Right lobe of liver (tissue), 6 donors: ENCODE measurements at regions not wholly inside any gene's neighbourhood (a gene's known extent, or its start where the extent isn't known, plus 50 kb on each side); places are given as distances from the start of the nearest gene placed in this dataset.

Experiments used
- ATAC-seq, 4 donors: fragments of 200-7000 bp; cut with Tn5 transposase; one replicate each; pipeline ENCODE4 v1.9.1; 2020; ENCODE audit warnings: mild to moderate bottlenecking in 4 of 4, moderate library complexity in 4 of 4
- DNase-seq, 3 donors: peaks; one replicate each; pipeline ENCODE4 v3.0.0-alpha.2; 2020
- H3K27ac ChIP-seq, 3 donors: fragments of 200-600 bp; one replicate each; pipeline ENCODE4 v1.8.0; 2022
- H3K27me3 ChIP-seq, 2 donors: fragments of 200-600 bp; one replicate each; pipeline ENCODE4 v1.8.0; 2022
- H3K36me3 ChIP-seq, 4 donors: fragments of 200-600 bp; sonication (generic) in 1 of 4; one replicate each; pipeline versions ENCODE4 v1.5.1 to v1.8.0; 2017 to 2022; ENCODE audit warnings: control low read depth in 1 of 4
- H3K4me1 ChIP-seq, 4 donors: fragments of 200-600 bp; sonication (generic) in 1 of 4; one replicate each; pipeline versions ENCODE4 v1.5.1 to v1.8.0; 2017 to 2022; ENCODE audit warnings: control low read depth in 1 of 4
- H3K4me3 ChIP-seq, 3 donors: fragments of 200-600 bp; one replicate each; pipeline ENCODE4 v1.8.0; 2022
- H3K9me3 ChIP-seq, 4 donors: fragments of 200-600 bp; sonication (generic) in 1 of 4; one replicate each; pipeline versions ENCODE4 v1.5.1 to v1.8.0; 2017 to 2022; ENCODE audit warnings: control low read depth in 1 of 4
- CTCF ChIP-seq, 4 donors: fragments of 200-600 bp in 3 of 4; fragments of 450-650 bp in 1 of 4; IDR thresholded peaks; one replicate each; pipeline versions ENCODE4 v1.5.1 to v1.8.0; 2016 to 2022; ENCODE audit warnings: antibody characterized with exemption in 4 of 4, mild to moderate bottlenecking in 2 of 4
- POLR2A ChIP-seq: fragments of 450-650 bp; IDR thresholded peaks from one replicate; pipeline ENCODE4 v1.6.1; 2017; ENCODE audit warnings: antibody characterized with exemption, mild to moderate bottlenecking
- WGBS: methylation state at CpG from one replicate; pipeline ENCODE4 v1.1.6; 2018; ENCODE audit warnings: low coverage, low lambda C conversion rate; ENCODE audit not compliant: insufficient coverage; ENCODE audit errors: missing lambda C conversion rate; 5-methylcytosine and 5-hydroxymethylcytosine counted together
- intact Hi-C, 2 donors: fragments of 100-400 bp; cut with DNase I; formaldehyde crosslinking; loops; one replicate each; pipeline versions ENCODE4 v1.11.2 to v1.14.1; 2022
- donor health status: DM: no; HTN: yes; CAD: no.
- donor health status: DM: no; HTN: no; CAD: no.
- donor health status: DM: no; HTN: no; CAD: no.
- donor health status: DM: no; HTN: yes; CAD: no.
- donor health status: DM: no; HTN: yes; CAD: no.

GRCh38 chr3:55175423-55175822, 247.6 kb upstream of the LRTM1 start:
- ATAC-seq (no peak), DNase-seq (no peak)
- H3K4me1 ChIP-seq = no peaks in the 10 kb centered on the region
- TF ChIP-seq CTCF (IDR thresholded peaks at IDR 0.05) (no peak), POLR2A (no peak)
- 19% methylated on average over 2 of the region's 2 CpGs for WGBS
- no peak overlapping the region for H3K4me3 ChIP-seq
- no peaks in the 10 kb centered on the region for H3K36me3 ChIP-seq
- intact Hi-C loops = loop anchor here (10.0 kb wide), 1 partner anchor 321 kb away; no protein-coding TSS in a partner anchor
- no peak overlapping the region for H3K27ac ChIP-seq
- no peaks in the 10 kb centered on the region for H3K9me3 ChIP-seq
- H3K27me3 ChIP-seq = peaks cover 0 to 5% of the 10 kb centered on the region in 2 donors

- H3K4me1 ChIP-seq = no peaks in the 10 kb centered on the region
- no peaks in the 10 kb centered on the region for H3K9me3 ChIP-seq
- ATAC-seq (no peak), DNase-seq (no peak)
- TF ChIP-seq POLR2A = no peak
- TF ChIP-seq CTCF (IDR thresholded peaks at IDR 0.05) = no peak
- intact Hi-C loops = loop anchor here (10.0 kb wide), 1 partner anchor 320 kb away; no protein-coding TSS in a partner anchor
- H3K4me3 ChIP-seq = no peak overlapping the region
- no peaks in the 10 kb centered on the region for H3K36me3 ChIP-seq
- 75% methylated on average over 2 of the region's 4 CpGs for WGBS
- no peak overlapping the region for H3K27ac ChIP-seq
- peaks cover 0 to 5% of the 10 kb centered on the region in 2 donors for H3K27me3 ChIP-seq
Observed at GRCh38 chr3:55174747-55175146, 246.9 kb upstream of the LRTM1 start.

GRCh38 chr3:55173504-55173903, 245.6 kb upstream of the LRTM1 start:
- DNase-seq (no peak), ATAC-seq (no peak)
- TF ChIP-seq POLR2A = no peak
- TF ChIP-seq CTCF (IDR thresholded peaks at IDR 0.05) = no peak
- no peak overlapping the region for H3K4me3 ChIP-seq
- no peaks in the 10 kb centered on the region for H3K4me1 ChIP-seq
- no peaks in the 10 kb centered on the region for H3K36me3 ChIP-seq
- WGBS = 67% methylated on average over 1 of the region's 1 CpG
- peaks cover 0 to 5% of the 10 kb centered on the region in 2 donors for H3K27me3 ChIP-seq
- intact Hi-C loops = loop anchor here (10.0 kb wide), 1 partner anchor 319 kb away; no protein-coding TSS in a partner anchor
- H3K27ac ChIP-seq = no peak overlapping the region
- no peaks in the 10 kb centered on the region for H3K9me3 ChIP-seq

- Histone ChIP-seq H3K4me1 (no peaks in the 10 kb centered on the region), H3K9me3 (no peaks in the 10 kb centered on the region), H3K4me3 (no peak overlapping the region), H3K27me3 (peaks cover 0 to 5% of the 10 kb centered on the region in 2 donors), H3K36me3 (no peaks in the 10 kb centered on the region), H3K27ac (no peak overlapping the region)
- TF ChIP-seq POLR2A (no peak), CTCF (IDR thresholded peaks at IDR 0.05) (no peak)
- ATAC-seq (no peak), DNase-seq (no peak)
- intact Hi-C loops = loop anchor here (10.0 kb wide), 1 partner anchor 318 kb away; no protein-coding TSS in a partner anchor
- 63% methylated on average over 3 of the region's 4 CpGs for WGBS
Observed at GRCh38 chr3:55172913-55173312, 245.1 kb upstream of the LRTM1 start.

GRCh38 chr3:55170444-55170843, 242.6 kb upstream of the LRTM1 start:
- Histone ChIP-seq H3K9me3 (no peaks in the 10 kb centered on the region), H3K27ac (no peak overlapping the region), H3K27me3 (no peaks in the 10 kb centered on the region), H3K4me3 (no peak overlapping the region), H3K36me3 (no peaks in the 10 kb centered on the region), H3K4me1 (no peaks in the 10 kb centered on the region)
- WGBS = 18% methylated on average over 1 of the region's 1 CpG
- DNase-seq = no peak
- no peak for ATAC-seq
- TF ChIP-seq POLR2A = no peak
- no peak for TF ChIP-seq CTCF (IDR thresholded peaks at IDR 0.05)
- intact Hi-C loops = loop anchor here (10.0 kb wide), 1 partner anchor 316 kb away; no protein-coding TSS in a partner anchor
